DOHH2 (cell line): ENCODE measurements at regions not wholly inside any gene's neighbourhood (a gene's known extent, or its start where the extent isn't known, plus 50 kb on each side); places are given as distances from the start of the nearest gene placed in this dataset.

Experiments used
- EZH2phosphoT487 ChIP-seq: fragments of 200-600 bp; sonication (generic); IDR thresholded peaks from 2 replicates; pipeline ENCODE4 v1.6.1; 2017; ENCODE audit warnings: borderline replicate concordance, mild to moderate bottlenecking, antibody characterized with exemption, low read length, moderate library complexity, mixed read lengths
- TF ChIP-seq, protein P1 (sequence below): fragments of 200-600 bp; sonication (generic); IDR thresholded peaks from one replicate; pipeline ENCODE4 v1.5.1; 2014; ENCODE audit warnings: antibody characterized with exemption, mild to moderate bottlenecking, low read depth, low read length; ENCODE audit not compliant: poor library complexity, severe bottlenecking

DNA sequence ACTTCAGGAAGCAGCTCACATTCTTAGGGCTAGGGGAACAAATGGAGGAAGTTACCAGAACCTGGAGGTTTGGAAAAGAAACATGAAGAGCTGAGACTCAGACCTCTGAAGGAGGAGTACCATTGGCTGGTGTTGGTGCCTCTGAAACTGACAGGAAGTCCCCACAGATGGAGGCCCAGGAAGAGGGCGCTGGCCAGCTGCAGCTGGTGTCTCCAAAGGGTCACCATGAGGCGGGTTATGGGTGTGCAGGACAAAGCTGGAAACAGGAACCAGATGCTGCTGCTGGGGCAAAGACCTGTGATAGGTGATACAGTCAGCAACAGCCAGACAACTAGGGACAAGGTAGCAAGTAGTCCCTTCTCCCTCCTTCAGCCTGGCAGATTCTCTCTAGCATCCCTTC lies 136.5 kb upstream of the SERPINE2 start:
- TF ChIP-seq, protein P1, sequence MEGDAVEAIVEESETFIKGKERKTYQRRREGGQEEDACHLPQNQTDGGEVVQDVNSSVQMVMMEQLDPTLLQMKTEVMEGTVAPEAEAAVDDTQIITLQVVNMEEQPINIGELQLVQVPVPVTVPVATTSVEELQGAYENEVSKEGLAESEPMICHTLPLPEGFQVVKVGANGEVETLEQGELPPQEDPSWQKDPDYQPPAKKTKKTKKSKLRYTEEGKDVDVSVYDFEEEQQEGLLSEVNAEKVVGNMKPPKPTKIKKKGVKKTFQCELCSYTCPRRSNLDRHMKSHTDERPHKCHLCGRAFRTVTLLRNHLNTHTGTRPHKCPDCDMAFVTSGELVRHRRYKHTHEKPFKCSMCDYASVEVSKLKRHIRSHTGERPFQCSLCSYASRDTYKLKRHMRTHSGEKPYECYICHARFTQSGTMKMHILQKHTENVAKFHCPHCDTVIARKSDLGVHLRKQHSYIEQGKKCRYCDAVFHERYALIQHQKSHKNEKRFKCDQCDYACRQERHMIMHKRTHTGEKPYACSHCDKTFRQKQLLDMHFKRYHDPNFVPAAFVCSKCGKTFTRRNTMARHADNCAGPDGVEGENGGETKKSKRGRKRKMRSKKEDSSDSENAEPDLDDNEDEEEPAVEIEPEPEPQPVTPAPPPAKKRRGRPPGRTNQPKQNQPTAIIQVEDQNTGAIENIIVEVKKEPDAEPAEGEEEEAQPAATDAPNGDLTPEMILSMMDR, result no peak
- TF ChIP-seq EZH2phosphoT487, result no peak
